SK-N-MC (cell line): ENCODE measurements at regions not wholly inside any gene's neighbourhood (a gene's known extent, or its start where the extent isn't known, plus 50 kb on each side); places are given as distances from the start of the nearest gene placed in this dataset.

ENCODE experiments used
- EZH2 ChIP-seq: fragments of 200-600 bp; sonication (generic); IDR thresholded peaks from one replicate; pipeline ENCODE4 v1.6.1; 2017; ENCODE audit warnings: antibody characterized with exemption
- POLR2AphosphoS5 ChIP-seq: IDR thresholded peaks from 2 replicates; pipeline ENCODE4 v1.6.1; 2012; ENCODE audit warnings: mild to moderate bottlenecking, low read depth, low read length, borderline replicate concordance

GRCh38 chr2:6442252-6442985, 423.3 kb downstream of the CMPK2 start:
- no peak for TF ChIP-seq EZH2
- TF ChIP-seq POLR2AphosphoS5: no peak
